Activated CD4-positive, alpha-beta T cell treated with anti-CD3 and anti-CD28 coated beads for 4 hours (primary cell): ENCODE measurements at regions not wholly inside any gene's neighbourhood (a gene's known extent, or its start where the extent isn't known, plus 50 kb on each side); places are given as distances from the start of the nearest gene placed in this dataset.
"Not testable (repeated sequence)": the region's sequence is repeated elsewhere in the genome, so short reads cannot be mapped to it uniquely, and the experiment has no call there.

Experiments used
- DNase-seq, 2 donors: peaks; one replicate each; pipeline ENCODE4 v3.0.0-alpha.2; 2020

DNA sequence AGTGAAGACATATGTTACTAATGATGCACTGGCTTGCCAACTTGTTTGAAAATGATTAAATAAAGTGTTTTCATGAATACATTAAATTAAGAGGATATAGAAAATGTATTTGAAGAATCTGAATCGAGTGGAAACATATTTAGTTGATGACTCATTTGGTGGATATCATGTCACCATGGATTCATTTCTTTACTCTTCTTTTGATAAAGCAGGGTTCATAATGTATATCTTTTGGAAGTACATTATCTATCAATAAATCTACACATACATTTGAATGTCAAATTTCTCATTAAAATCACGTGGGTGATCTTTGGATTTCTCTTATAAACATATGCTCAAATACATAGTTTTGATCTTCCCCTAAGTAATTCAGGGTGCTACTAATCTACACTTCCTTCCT is 1148.1 kb upstream of the ACO1 start:
- DNase-seq = no peak

DNA sequence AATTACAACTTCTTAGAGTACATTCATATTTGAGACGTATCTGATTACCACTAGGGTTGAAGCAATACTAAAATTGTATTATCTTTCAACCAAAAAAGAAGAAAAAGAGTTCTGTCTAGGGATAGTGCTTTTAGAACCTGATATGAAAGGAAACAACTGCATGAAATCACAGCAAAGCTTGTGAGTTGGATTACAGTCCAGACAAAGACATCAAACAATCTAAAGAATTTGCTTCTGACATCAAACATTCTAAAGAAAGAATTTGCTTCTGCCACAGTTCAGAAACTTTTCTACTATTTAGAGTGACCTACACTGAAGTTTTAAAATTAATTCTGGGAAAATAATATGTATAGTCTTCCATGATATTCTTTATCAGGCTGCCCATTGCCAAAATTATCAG is 1141.1 kb upstream of the ACO1 start:
- no peak for DNase-seq

DNA sequence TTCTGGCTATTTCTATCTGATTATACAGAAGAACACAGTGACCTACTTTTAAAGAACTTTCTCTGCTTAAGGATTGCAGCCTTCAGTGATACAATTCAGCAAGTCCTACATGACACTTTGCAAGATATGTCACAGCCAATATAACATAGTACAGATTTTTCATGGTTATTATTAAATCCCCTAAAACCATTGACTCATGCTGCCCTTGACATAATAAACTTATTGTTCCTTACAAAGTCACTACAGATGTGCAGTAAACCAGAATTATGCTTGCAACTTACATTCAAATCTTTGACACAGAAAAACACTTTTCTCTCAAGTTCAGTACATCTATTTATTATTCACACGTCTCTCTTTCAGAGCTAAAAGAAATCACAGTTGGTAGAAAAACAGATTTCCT is 1136.3 kb upstream of the ACO1 start:
- DNase-seq = no peak

DNA sequence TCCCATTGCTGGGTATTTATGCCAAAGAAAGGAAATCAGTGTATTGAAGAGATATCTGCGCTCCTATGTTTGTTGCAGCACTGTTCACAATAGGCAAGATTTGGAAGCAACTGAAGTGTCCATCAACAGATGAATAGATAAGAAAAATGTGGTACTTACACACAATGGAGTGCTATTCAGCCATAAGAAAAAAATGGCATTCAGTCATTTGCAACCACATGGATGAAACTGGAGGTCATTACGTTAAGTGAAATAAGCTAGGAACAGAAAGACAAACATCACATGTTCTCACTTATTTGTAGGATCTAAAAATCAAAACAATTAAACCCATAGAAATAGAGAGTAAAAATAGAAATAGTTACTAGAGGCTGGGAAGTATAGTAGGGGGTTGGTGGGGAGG is 1133.1 kb upstream of the ACO1 start:
- no peak for DNase-seq

DNA sequence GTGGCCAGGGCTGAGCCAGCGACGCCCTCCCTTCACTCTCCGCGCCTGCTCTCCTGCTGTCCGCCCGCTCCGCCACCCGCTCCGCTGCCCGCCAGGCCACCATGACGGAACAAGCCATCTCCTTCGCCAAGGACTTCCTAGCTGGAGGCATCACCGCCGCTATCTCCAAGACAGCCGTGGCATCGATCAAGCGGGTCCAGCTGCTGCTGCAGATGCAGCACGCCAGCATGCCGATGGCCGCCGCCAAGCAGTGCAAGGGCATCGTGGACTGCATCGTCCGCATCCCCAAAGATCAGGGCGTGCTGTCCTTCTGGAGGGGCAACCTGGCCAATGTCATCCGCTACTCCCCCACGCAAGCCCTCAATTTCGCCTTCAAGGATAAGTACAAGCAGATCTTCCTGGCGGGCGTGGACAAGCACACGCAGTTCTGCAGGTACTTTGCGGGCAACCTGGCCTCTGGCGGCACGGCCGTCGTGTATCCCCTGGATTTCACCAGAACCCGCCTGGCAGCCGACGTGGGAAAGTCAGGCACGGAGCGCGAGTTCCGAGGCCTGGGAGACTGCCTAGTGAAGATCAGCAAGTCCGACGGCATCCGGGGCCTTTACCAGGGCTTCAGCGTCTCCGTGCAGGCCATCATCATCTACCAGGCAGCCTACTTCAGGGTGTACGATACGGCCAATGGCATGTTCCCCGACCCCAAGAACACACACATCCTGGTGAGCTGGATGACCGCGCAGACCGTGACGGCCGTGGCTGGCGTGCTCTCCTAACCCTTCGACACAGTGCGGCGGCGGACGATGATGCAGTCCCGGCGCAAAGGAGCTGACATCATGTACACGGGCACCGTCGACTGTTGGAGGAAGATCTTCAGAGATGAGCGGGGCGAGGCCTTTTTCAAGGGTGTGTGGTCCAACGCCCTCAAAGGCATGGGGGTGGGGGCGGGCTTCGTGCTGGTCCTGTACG is 1130.4 kb upstream of the ACO1 start:
- DNase-seq = no peak

DNA sequence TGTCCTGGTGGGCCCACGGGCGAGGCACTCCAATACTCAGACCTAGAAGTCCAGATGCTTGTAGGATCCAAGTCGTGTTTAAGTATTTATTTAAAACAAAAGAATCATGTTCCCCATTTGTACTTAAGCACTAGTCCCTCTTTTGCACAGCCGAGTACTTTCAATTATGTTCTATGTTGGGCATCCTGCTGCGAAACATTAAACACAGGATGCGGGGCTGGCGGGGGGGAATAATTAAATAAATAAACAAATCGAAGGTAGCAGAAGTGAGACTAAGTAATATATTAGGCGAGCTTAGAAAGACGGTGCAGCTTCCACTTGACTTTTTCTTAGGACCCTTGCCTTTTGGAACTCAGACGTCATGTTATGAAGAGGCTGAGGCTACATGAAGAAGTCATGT is 1129.2 kb upstream of the ACO1 start:
- DNase-seq = no peak

DNA sequence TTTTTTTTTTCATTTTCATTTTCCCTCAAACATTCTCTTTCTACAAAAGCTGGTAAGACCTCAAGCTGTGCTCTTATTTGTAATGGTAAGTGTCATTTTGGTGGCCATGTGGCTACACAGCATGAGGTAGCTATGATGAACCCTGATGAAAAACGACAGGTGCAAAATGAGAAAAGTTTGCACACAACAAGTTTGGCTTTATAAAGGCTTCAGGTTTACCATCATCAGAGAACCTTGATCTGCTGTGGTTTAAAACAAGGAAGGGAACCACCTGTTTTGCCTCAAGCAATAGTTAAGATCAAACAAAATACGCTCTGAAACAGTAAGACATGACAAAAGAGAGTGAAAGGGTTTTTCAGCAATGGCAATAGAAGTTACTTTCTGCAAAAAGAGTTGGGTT is 1124.6 kb upstream of the ACO1 start:
- no peak for DNase-seq

DNA sequence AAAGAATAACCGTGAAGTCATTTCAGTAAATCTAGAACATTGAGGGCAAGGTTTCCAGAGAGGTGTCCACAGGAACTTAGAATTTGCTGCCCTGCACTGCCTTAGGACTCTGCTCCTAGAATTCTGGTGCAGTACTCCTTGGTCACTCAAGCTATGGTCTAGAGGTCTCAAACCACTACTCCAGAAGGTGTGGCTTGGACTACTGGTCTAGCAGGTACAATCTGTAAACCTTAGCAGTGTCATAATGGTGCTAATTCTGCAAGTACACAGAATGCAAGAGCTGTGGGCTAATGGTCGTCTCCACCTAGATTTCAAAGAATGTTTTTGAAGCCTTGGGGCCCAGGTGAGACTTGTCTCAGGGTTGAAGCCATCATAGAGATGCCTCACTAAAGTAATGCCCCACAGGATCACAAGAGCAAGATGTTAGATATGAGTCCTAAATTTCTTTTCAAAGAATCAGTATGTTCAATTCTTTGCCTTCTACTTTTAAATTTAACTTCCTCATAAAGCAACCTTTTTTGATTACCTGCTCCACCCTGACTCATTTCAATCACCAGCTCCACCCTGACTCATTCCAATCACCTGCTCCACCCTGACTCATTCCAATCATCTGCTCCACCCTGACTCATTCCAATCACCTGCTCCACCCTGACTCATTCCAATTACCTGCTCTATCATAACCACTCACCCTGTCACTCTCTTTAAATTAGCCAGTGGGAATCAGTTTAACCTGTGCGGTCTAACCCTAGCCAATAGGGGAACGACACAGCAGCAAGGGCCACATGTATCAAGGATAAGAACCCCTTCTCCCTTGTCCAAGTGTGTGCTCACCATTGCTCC is 1111.8 kb upstream of the ACO1 start:
- no peak for DNase-seq

DNA sequence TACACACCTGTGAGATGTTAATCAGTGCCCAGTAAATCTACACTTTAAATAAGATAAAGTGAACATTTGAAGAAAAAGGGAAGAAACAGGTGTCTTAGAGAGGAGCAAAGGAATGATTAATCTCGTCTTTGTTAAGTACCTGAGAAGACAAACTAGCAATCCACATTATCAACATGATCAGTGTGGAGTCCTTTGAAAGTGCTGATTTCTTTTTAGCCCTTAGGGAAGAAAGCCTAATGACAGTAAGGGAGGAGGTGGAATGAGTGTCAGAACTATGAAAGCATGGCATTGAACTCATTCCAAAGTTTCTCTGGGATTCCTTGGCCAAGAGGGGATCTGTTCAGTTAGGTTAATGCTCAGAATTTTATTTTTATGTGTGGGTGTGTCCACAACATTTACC is 1109.0 kb upstream of the ACO1 start:
- no peak for DNase-seq

DNA sequence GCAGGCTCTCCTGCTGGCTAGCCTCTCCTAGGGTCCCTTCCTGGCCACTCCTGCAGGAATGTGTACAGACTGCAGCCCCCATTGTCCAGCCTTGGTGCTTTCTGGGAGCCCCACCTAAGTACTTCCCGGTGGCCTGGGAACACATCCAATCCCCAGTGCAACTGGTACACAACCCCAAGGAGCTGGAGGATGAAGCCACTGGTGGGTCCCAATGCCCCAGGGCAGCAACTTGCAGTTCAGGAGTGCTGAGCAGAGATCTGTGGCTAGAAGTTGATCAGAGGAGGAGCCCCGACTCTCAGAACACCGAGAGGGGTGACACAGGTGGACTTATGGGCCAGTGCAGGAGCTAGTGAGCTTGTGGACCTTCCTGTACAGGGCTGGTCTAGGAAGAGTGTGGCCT is 1093.7 kb upstream of the ACO1 start:
- DNase-seq = no peak

DNA sequence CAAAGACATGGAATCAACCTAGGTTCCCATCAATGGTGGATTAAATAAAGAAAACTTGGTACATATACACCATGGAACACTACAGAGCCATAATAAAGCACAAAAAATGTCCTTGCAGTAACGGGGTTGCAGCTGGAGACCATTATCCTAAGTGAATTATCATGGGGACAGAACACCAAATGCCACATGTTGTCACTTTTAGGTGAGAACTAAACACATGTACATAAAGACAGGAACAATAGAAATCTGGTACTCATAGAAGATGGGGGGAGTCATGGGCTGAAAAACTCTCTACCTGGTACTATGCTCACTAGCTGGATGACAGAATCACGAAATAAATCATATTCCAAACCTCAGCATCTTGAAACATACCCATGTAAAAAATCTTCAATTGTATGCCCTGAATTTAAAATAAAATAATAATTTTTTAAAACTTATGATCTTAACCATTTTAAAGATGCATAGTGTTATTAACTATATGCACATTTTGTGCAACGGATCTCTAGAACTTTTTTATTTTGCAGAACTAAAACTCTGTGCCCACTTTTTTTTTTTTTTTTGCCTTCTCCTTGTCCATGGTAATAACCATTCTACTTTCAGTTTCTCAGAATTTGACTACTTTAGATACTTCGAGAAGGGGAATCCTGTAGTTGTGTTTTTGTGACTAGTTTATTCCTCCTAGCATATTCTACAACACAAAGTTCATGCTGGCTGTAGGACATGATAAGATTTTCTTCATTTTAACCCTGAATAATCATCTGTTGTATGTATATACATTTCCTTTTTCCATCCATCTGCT is 1081.6 kb upstream of the ACO1 start:
- no peak for DNase-seq

DNA sequence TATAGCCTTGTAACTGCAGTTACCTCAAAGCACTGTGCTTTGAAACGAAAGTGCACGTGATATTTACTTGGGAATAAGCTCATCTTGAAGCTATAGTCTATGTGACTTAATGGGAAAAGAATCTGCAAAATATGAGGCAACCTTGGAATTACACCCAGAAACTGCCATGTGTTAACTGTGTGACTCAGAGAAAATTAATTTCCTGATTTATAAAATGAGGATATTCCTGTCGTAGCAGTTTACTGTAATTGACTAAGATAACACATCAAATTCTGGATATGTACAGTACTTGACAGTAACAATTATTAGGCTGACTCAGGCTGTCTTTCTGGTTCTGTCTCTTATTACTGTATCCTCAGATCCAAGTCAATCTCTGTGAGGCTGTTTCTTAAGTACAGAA is 1079.9 kb upstream of the ACO1 start:
- DNase-seq = no peak

DNA sequence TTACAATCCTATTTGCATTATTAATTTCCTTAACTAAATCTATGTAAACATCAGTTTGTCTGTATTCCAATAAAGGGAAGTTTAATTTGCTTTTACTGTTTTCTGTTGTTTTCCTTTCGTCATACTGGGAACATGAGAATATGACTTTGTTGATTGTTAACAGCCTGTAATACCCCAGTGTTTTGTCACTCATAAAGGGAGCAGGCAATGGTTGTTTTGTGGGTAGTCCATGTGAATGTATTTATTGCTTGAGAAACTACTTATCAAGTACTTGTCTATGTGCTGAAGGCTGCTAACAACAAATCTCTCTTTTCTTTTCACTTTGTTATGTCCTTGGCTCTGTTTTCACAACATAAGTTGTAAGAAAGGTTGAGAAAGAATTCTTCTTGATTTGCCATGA is 1070.2 kb upstream of the ACO1 start:
- DNase-seq = no peak

DNA sequence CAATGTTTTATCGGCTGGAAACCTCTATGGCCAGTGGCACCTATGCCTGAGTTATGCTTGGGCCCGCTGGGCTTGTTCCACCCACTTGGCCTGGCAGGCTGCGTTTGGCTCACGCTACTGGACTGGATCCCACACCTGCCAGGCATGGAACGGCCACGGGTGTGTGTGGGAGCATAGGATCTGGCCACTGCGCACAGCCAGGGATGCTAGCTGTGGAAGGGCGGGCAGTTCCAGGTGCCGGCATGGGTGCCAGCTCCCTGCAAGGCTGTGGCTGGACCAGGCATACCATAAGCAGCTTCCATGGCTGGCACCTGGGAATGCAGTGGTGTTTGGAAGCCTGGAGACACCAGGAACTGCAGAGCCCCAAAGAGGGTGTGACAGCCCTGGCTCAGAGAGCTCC is 1063.9 kb upstream of the ACO1 start:
- DNase-seq = no peak

DNA sequence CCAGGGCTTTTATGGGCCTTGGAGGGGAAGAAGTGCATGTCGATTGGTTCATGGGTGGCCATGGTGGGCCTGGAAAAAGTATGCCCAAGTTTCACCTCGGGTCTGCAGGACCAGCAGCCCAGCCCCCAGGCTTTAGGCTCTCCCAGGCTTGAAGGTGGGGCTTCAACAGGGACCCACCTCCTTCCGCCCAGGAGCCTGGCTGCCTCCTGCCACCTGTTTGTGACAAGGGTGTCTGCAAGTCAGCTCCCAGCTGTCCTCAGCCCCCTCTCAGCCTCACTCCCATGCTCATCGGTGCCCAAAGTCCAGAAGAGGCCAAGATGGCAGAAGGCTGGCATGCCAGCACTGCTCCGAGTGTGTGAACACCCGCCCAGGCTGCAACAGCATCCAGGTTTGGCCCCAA is 1063.2 kb upstream of the ACO1 start:
- DNase-seq = no peak

DNA sequence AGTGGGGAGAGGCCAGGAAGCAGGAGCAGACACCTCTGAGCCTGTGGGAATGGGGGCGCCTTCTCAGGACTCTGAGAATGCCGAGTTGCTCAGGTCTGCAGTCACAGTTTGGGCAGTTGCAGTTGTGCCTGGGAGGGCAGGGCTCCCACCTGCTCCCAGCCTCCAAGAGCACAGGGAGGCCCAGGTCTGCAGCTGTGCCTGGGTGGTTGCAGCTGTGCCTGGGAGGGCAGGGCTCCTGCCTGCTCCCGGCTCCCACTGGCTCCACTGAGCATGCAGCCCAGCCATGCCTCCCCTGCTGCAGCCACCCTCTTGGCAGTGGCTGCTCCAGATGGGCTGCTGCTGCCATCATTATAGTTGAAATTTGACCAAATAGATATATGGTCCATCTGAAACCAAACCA is 1062.8 kb upstream of the ACO1 start:
- no peak for DNase-seq

DNA sequence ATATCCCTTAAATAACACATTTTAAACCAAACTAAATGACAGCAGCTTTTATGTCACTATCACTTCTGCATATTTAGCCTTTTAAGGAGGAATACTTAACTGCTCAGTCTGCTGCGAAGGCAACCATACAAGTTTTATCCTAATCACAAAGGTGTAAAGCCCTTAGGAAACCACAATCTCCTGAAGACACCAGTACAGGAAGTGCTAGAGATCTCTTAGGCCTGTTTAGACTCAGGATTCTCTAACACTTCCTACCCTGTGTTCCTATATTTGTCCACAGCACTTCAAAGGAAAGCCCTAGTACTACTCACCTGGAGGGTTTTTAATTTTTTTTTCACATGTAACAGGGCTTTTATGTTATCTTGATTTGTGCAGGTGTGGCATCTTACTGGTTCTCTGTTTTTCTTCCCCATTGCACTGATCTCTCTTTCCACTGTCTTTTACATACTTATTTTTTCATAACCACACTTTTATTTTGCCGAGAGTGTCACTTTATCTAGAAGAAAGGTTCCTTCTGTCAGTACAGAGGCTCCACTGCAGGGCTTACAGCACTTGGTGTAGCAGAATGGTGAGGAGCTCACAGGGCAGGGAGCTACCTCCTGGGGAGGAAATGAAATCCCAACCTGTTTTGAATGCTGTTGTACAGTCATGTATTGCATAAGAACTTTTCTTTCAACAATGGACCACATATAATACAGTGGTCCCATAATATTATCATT is 1060.6 kb upstream of the ACO1 start:
- DNase-seq = no peak

DNA sequence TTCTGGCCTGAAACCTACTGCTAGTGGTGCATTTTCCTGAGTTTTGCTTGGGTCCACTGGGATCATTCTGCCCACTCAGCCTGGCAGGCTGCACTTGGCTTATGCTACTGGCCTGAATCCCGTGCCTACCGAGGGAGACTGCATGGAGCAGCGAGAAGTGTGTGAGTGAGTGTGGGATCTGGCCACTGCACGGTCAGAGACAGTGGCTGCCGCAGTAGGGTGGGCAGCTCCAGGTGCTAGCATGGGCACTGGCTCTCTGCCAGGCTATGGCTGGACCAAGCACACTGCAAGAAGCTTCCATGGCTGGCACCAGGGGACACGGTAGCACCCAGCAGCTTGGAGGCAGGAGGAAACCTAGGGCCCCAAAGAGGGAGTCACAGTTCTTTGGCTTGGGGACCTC is 1058.7 kb upstream of the ACO1 start:
- DNase-seq = no peak

DNA sequence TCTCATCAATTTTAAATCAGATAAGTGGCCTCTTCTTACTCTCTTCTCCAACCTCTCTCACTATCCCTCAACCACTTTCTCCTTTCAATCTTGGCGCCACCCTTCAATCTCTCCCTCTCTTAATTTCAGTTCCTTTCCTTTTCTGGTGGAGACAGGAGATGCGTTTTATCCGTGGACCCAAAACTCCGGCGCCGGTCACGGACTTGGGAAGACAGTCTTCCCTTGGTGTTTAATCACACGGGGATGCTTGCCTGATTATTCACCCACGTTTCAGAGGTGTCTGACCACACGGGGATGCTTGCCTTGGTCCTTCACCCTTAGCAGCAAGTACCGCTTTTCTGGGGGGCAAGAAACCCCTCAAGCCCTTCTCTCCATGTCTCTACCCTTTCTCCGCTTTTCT is 1057.6 kb upstream of the ACO1 start:
- DNase-seq = not testable (repeated sequence)

DNA sequence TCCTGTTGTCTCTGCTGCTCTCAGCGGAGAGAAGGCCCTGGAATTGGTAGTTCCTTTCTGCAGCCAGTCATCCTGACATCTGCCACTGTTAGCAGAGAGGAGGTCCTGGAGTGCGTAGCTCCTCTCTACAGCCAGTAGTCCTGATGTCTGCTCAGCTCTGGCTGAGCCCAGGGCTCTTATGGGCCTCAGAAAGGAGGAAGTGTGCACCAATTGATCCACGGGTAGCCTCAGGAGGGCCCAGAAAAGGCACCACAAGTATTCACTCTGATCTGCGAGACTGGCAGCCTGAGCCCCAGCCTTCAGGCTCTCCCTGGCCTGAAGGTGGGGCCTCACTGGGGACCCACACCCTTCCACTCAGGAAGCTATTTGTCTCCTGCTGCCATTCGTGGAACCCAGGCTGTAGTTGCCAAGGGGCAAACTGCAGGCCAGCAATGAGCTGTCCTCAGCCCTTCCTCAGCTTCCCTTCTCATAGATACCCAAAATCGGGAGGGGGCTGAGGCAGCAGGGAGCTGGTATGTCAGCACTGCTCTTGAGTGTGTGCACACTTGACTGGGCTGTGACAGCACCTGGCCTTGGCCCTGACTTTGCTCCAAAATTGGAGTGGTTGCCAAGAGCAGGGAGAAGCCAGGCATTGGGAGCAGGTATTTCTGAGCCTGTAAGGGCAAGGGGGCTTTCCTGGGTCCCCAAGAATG is 1049.5 kb upstream of the ACO1 start:
- DNase-seq = no peak

DNA sequence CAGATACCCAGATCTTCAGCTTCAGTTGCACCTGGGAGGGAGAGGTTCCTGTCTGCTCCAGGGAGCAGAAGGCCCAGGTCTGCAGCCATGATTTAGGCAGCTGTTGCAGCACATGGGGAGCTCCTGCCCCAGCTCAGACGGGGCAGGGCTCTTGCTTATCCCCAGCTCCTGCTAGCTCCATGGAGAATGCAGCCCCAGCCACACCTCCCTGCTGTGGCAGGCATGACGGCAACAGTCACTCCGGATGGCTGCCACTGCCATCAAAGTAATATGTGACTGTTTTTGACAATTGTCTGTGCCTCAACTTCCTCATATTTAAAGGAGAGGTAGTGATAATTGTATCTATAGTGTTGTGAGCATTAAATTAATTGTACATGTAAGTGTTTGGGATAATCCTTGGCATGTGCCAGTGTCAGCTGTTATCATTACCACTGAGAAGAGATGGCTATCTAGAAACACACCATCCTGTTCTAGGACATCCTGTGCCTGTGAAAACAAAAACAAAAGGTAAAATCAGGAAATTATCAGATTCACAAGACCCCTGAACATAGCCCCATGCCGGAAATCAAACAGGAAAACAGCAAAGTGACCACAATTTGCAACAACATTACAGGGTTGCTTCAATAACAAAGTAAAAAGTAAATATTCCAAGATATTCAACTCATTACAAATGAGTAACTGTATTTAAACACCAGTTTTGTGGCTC is 1048.8 kb upstream of the ACO1 start:
- DNase-seq = no peak
